IMR-90 (cell line): ENCODE measurements at regions not wholly inside any gene's neighbourhood (a gene's known extent, or its start where the extent isn't known, plus 50 kb on each side); places are given as distances from the start of the nearest gene placed in this dataset.
A peak's percentile ranks its signal among the peaks of the same experiment; 100 is the strongest.

ENCODE experiments used
- ATAC-seq: fragments of 200-7000 bp; cut with Tn5 transposase; 2 replicates; pipeline ENCODE4 v1.9.1; 2020; ENCODE audit warnings: low read depth, mild to moderate bottlenecking, moderate library complexity
- BruUV-seq: library from RNA; stranded (reverse); fragments of 400-500 nt; replicated peaks from 2 replicates; lab custom pipeline; 2021; lab: Mats Ljungman, UMichigan
- CTCF ChIA-PET: fragments of 300-600 bp; formaldehyde crosslinking; extraction: SDS; loops from one replicate; lab custom pipeline; 2021; ENCODE audit warnings: antibody characterized with exemption; lab: Yijun Ruan, JAX
- POLR2A ChIA-PET: fragments of 300-600 bp; sonication (Branson Sonifier 250); formaldehyde crosslinking; loops from one replicate; lab custom pipeline; 2022; ENCODE audit warnings: antibody characterized with exemption; ENCODE audit not compliant: unreplicated experiment; lab: Charles Lee
- DNase-seq: peaks from one replicate; pipeline ENCODE4 v3.0.0; 2013
- H2AFZ ChIP-seq: replicated peaks from 2 replicates; pipeline ENCODE3; 2013; ENCODE audit warnings: low read length, mild to moderate bottlenecking; ENCODE audit not compliant: poor library complexity
- H2AK5ac ChIP-seq: 2 replicates; pipeline ENCODE4 v1.6.1; 2013; ENCODE audit warnings: low read depth, low read length, inconsistent platforms
- H2AK9ac ChIP-seq: replicated peaks from 2 replicates; pipeline ENCODE3; 2013; ENCODE audit warnings: mild to moderate bottlenecking, low read depth, low read length, moderate library complexity; ENCODE audit not compliant: poor library complexity
- H2BK120ac ChIP-seq: 2 replicates; pipeline ENCODE4 v1.6.1; 2013; ENCODE audit warnings: low read depth, low read length, inconsistent platforms
- H2BK15ac ChIP-seq: 3 replicates; pipeline ENCODE4 v1.6.1; 2013; ENCODE audit warnings: low read depth, low read length, inconsistent platforms
- H2BK20ac ChIP-seq: 2 replicates; pipeline ENCODE4 v1.6.1; 2013; ENCODE audit warnings: low read depth, mild to moderate bottlenecking, inconsistent platforms, low read length, moderate library complexity
- H2BK5ac ChIP-seq: 2 replicates; pipeline ENCODE4 v1.6.1; 2013; ENCODE audit warnings: mild to moderate bottlenecking, low read depth, low read length, inconsistent platforms; ENCODE audit not compliant: poor library complexity, severe bottlenecking
- H3K14ac ChIP-seq: replicated peaks from 2 replicates; pipeline ENCODE4 v1.6.1; 2013; ENCODE audit warnings: low read depth, low read length, inconsistent platforms
- H3K18ac ChIP-seq: 2 replicates; pipeline ENCODE4 v1.6.1; 2013; ENCODE audit warnings: low read depth, low read length, control low read depth
- H3K23ac ChIP-seq: 2 replicates; pipeline ENCODE4 v1.6.1; 2013; ENCODE audit warnings: low read depth, low read length, inconsistent platforms
- H3K27ac ChIP-seq: 2 replicates; pipeline ENCODE4 v1.5.1; 2013; ENCODE audit warnings: mild to moderate bottlenecking, control low read depth, low read length; ENCODE audit not compliant: insufficient read depth
- H3K27me3 ChIP-seq: 2 replicates; pipeline ENCODE4 v1.6.1; 2013; ENCODE audit warnings: low read length; ENCODE audit not compliant: control insufficient read depth, insufficient read depth
- H3K36me3 ChIP-seq: 2 replicates; pipeline ENCODE4 v1.6.1; 2013; ENCODE audit warnings: low read length, mixed read lengths; ENCODE audit not compliant: control insufficient read depth, insufficient read depth
- H3K4ac ChIP-seq: 2 replicates; pipeline ENCODE4 v1.6.1; 2013; ENCODE audit warnings: low read depth, low read length, inconsistent platforms
- H3K4me1 ChIP-seq: 2 replicates; pipeline ENCODE4 v1.6.1; 2013; ENCODE audit warnings: low read length, mixed read lengths; ENCODE audit not compliant: control insufficient read depth, insufficient read depth
- H3K4me2 ChIP-seq: 2 replicates; pipeline ENCODE4 v1.6.1; 2013; ENCODE audit warnings: low read depth, mild to moderate bottlenecking, control low read depth, low read length, moderate library complexity
- H3K4me3 ChIP-seq: 2 replicates; pipeline ENCODE4 v1.5.1; 2013; ENCODE audit warnings: low read depth, mild to moderate bottlenecking, control low read depth, low read length, moderate library complexity; ENCODE audit not compliant: insufficient read depth
- H3K56ac ChIP-seq: 2 replicates; pipeline ENCODE4 v1.6.1; 2013; ENCODE audit warnings: low read length, inconsistent platforms; ENCODE audit not compliant: insufficient read depth; ENCODE audit errors: extremely low read depth
- H3K79me1 ChIP-seq, 2 experiments: 2 replicates each; pipeline ENCODE4 v1.6.1; 2013; ENCODE audit warnings: low read length in 2 of 2, inconsistent platforms in 1 of 2, low read depth in 1 of 2
- H3K9ac ChIP-seq: 2 replicates; pipeline ENCODE4 v1.6.1; 2013; ENCODE audit warnings: low read depth, low read length, control low read depth
- H3K9me1 ChIP-seq: 2 replicates; pipeline ENCODE4 v1.6.1; 2013; ENCODE audit warnings: low read length, inconsistent platforms; ENCODE audit not compliant: insufficient read depth
- H3K9me3 ChIP-seq: 2 replicates; pipeline ENCODE4 v1.6.1; 2013; ENCODE audit warnings: low read length; ENCODE audit not compliant: control insufficient read depth, insufficient read depth
- H4K20me1 ChIP-seq: 2 replicates; pipeline ENCODE4 v1.6.1; 2013; ENCODE audit warnings: low read length, inconsistent platforms; ENCODE audit not compliant: insufficient read depth
- H4K5ac ChIP-seq: 2 replicates; pipeline ENCODE4 v1.6.1; 2013; ENCODE audit warnings: mild to moderate bottlenecking, low read depth, low read length, control low read depth
- H4K8ac ChIP-seq, 2 experiments: 2 replicates each; pipeline ENCODE4 v1.6.1; 2013; ENCODE audit warnings: low read depth in 2 of 2, low read length in 2 of 2, control low read depth in 1 of 2, inconsistent platforms in 1 of 2
- H4K91ac ChIP-seq: 2 replicates; pipeline ENCODE4 v1.6.1; 2013; ENCODE audit warnings: low read depth, low read length, inconsistent platforms; ENCODE audit not compliant: insufficient read depth
- CTCF ChIP-seq: conservative IDR thresholded peaks from 2 replicates; pipeline ENCODE4 v1.5.1; 2012; ENCODE audit warnings: mild to moderate bottlenecking, low read depth, low read length, improper control_type of control experiment
- MAFK ChIP-seq: IDR thresholded peaks from 2 replicates; pipeline ENCODE4 v1.6.1; 2012; ENCODE audit warnings: low read depth, low read length, improper control_type of control experiment
- NFE2L2 ChIP-seq: fragments of 150-350 bp; IDR thresholded peaks from 2 replicates; pipeline ENCODE4 v1.6.1; 2016; ENCODE audit warnings: low read depth, mild to moderate bottlenecking, low read length
- WGBS, 2 experiments: methylation state at CpG; one replicate each; pipeline versions ENCODE4 v1.1.5 to v1.1.7; 2013; ENCODE audit warnings: missing lambda C conversion rate in 2 of 2; ENCODE audit not compliant: insufficient read length in 1 of 2; ENCODE audit errors: extremely low coverage in 2 of 2; 5-methylcytosine and 5-hydroxymethylcytosine counted together
- dilution Hi-C: fragments of 300-500 bp; cut with HindIII; formaldehyde crosslinking; loops from one replicate; pipeline ENCODE4 v1.14.3; 2018; ENCODE audit warnings: low sequenced_read_pairs; ENCODE audit not compliant: unreplicated experiment
- in situ Hi-C: fragments of 300-500 bp; cut with MboI; formaldehyde crosslinking; loops from 3 replicates; pipeline ENCODE4 v1.14.3; 2019; ENCODE audit warnings: low sequenced_read_pairs, inconsistent platforms, mixed read lengths
- intact Hi-C: fragments of 100-400 bp; cut with micrococcal nuclease; formaldehyde crosslinking; loops from 2 replicates; pipeline ENCODE4 v1.10.0; 2022

GRCh38 chr3:144114767-144115166, 143.1 kb downstream of the DIPK2A start:
- Histone ChIP-seq H2BK20ac (no peak overlapping the region), H2AFZ (no peak overlapping the region), H3K14ac (no peak overlapping the region), H2BK5ac (no peak overlapping the region), H3K4me1 (no peaks in the 10 kb centered on the region), H3K4me3 (no peak overlapping the region), H3K9ac (no peak overlapping the region), H3K9me3 (no peaks in the 10 kb centered on the region), H3K36me3 (no peaks in the 10 kb centered on the region), H2AK5ac (no peak overlapping the region), H3K18ac (no peak overlapping the region), H3K4me2 (no peak overlapping the region), H4K5ac (no peak overlapping the region), H3K4ac (no peak overlapping the region), H4K91ac (no peak overlapping the region), H3K27ac (no peak overlapping the region), H2AK9ac (no peak overlapping the region), H2BK15ac (no peak overlapping the region), H3K56ac (no peak overlapping the region), H4K20me1 (no peaks in the 10 kb centered on the region), H3K23ac (no peak overlapping the region), H3K9me1 (no peaks in the 10 kb centered on the region), H2BK120ac (no peak overlapping the region), H4K8ac (no peak overlapping the region), H3K27me3 (no peaks in the 10 kb centered on the region), H3K79me1 (no peaks in the 10 kb centered on the region)
- intact Hi-C loops, result no loop called here
- no CpG with 5 or more reads among the region's 2 CpGs for WGBS, 2 experiments
- CTCF ChIA-PET, result no interaction called here
- peak; percentile 27; the same call in 1 of the 2 replicates for ATAC-seq
- no TSS peak for BruUV-seq
- dilution Hi-C loops, result no loop called here
- TF ChIP-seq MAFK (peak; percentile 79), NFE2L2 (peak; percentile 98), CTCF (no peak)
- in situ Hi-C loops, result no loop called here
- POLR2A ChIA-PET, result no interaction called here
- peak; percentile 3 for DNase-seq
